HG02884 (cell line): ENCODE measurements at regions not wholly inside any gene's neighbourhood (a gene's known extent, or its start where the extent isn't known, plus 50 kb on each side); places are given as distances from the start of the nearest gene placed in this dataset.

ENCODE experiments used
- ATAC-seq: cut with Tn5 transposase; IDR thresholded peaks from one replicate; pipeline ENCODE4 v1.9.1; 2021; ENCODE audit warnings: mild to moderate bottlenecking, moderate library complexity; ENCODE audit not compliant: unreplicated experiment

DNA sequence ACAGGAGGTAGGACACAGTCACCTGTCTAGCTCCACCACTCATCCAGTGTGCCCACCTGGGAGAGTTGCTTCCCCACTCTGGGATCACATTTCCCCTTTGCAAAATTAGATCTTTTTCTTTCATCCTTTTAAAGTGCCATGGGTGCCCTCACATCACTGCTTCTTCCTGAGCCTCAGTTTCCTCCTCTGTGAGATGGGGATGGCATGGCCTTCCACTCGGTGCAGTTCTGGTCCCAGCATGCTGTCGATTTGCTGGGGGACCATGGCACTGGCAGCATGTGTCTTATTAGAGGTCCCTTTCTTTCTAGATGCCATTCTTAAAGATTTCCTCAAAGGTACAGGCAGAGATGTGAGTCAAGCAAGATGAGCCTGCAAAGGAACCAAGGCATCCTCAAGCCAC is 158.3 kb upstream of the ZMIZ1 start:
- ATAC-seq = no peak

DNA sequence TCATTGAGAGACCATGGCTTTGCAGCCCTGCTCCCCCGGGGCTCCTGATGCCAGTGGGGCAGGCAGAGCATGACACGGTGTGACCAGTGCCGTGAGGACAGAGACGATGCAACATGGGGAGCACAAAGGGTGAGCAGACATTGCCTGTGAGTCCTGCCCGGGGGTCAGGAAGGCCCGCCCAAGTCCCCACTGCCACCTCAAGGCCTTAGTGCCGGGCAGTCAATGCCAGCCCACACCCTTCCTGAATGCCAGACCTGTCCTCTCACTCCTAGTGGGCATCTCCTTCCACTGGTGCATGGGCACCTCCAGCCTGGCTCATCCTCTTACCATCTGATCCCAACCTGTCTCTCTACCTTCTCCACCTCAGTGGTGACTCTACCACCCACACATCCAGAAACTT is 157.9 kb upstream of the ZMIZ1 start:
- no peak for ATAC-seq

DNA sequence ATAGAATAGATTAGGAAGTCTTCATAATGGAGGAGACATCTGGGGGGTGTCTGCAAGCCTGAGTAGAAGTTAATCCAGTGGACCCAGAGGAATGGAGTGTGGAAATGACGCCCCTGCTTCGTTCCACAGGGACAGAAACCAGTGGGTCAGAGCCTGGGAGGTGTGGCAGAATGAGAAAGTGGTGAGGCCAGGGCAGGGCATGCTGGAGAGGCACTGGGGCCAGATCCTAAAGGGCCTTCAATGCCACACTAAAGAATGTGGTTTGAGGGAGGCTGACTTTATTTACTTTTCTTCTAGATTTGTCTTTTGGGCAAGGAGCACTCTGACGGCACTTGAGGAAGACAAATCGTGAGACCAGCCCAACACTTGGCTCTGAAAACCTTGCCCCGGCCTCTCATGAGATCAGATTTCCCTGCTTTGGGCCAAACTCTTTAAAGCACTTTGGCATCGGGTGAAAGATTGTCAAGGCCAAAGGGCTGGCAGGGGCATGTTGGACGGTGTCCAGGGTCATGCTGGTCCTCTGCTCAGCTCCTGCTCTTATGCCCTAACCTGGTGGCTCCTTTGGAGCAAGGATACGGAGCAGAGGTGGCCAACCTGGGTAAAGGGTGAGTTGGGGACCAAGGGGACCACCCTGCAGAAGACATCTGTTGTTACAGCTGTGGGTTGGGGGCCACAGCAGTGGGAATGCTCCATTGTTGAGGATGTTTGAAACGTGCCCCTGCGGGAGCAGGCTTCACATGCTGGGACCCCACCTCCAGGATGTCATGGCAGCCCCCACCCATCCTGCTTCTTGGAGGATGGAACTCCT is 157.0 kb upstream of the ZMIZ1 start:
- ATAC-seq = no peak

DNA sequence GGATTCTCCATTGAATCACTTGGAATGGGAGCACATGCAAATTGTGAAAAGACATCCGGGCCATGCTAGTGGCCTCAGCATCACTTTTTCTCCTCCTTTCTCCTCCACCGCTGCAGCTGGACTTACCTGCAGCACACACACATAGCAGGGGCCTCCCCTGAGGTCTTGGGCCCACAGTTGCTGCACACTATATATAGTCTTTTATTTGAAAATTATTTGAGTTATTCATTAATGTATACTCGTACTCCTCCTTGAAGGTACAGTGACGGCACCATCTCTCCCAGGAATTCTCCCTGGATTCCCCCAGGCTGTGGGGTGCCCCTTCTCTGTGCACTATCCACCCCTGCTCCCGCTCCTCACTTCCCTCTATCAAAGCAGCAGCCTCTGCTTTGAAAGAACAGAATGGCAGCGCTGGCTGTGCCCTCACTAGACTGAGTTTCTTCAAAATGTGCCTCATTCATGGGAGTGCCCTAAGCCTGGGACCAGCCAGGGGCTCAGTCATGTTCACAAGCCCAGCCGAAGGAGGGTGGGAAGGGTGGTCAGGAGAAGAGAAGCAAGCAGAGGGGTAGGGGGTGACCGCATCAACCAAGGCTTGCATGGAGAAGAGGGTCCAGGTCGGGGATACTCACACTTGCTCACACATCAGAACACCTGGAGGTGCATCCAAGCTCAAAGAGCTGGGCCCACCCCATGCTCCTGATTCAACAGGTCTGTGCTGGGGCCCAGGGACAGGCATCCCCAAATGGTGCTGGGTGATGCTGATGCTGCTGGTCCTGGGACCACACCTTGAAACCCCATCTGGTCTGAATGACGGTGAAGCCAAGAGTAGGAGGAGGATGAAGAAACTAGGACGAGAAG is 156.2 kb upstream of the ZMIZ1 start:
- ATAC-seq = no peak

DNA sequence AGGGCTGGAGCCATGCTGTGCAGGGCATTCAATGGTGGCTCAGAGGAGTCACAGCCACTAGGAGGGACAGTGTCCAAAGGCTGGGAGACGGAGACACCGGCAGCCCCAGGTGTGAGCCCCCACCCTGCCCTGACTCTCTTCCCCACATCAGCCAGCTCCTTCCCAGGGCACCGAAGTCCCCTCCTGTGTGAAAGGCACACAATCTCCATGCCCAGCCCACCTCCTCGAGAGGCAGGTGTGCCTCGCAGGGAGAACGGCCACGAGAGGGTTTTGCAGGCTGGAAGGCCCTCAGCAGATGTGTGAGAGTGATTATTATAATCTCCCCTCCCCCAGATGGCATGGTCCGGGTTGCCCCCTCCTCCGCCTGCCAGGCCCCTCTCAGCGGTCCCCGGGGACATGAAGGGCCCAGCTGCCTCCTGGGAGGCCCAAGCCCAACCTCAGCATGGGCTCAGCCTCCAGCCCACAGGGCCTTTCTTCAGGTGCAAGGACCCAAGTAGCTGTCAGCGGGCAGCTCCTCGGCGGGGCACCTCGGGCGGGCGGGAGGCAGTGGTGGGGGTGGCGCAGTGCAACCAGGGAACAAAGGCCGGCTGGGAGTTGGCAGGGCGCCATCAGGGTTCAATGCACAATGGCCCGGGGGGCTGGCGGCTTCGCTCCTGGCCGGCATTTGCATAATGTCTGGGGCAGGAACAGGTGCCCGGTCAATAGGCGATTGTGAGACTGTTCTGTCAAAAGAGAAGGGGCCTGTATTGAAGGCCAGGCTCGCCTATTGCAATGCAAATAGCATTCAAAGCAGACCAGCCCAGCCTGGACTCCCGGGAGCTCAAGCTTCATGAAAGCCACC is 155.3 kb upstream of the ZMIZ1 start:
- ATAC-seq = no peak

DNA sequence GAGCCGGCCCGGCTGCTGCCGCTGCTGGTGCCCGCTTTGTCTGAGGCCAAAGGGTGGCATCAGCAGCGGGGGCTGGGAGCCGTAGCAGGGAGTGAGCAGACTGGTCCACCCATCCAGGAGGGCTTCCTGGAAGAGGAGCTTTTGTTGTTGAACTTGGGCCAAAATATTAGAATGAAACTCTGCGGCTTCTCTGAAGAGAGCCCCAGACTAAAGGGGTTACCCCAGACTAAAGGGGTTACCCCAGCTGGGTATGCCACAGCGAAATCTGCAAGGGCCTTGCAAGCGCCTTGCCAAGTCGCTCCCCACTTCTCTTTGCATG is 154.7 kb upstream of the ZMIZ1 start:
- ATAC-seq = no peak

DNA sequence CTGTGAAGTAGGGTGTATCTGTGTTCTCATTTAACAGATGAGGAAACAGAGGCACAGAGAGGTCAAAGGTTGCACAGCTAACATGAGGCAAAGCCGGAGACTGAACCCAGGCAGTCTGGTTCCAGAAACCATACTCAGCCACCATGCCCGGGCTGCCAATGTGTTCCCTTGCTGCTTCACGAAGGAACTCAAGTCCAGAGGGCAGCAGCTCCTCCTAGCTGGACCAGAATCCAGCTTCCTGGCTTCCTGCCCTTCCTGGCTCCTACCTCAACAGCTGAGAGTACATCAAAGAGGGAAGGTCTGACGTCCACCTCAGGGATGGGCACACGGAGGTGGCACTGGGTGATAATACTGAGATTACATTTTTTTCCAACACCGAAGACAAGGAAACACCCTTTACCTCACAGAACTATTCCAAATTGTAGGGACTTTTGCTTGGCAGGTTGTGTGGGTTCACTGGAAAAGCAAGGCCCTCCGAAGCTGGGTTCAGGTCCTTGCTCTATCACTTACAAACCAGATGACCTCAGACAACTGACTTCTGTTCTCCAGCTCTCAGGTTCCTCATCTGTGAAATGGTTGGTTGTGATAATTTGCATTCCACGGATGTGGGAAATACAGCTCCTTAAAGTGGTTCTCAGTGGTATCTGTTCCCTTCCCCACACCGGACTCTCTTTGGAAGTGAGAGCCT is 154.1 kb upstream of the ZMIZ1 start:
- ATAC-seq = no peak

DNA sequence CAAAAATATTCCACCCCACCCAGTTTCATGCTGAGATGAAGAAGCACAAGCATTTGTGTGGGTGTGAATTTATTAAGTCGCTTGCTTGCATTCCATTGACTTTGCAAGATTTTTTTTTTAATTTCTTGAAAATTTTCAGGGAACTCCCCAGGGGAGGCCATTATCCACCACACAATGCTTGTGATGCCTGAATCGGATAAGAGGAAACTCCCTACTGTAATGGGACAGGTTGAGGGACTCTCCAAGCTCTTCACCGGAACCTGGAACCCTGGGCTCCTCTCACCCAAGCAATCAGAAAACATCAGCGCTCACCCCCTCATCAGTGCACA is 153.6 kb upstream of the ZMIZ1 start:
- no peak for ATAC-seq

DNA sequence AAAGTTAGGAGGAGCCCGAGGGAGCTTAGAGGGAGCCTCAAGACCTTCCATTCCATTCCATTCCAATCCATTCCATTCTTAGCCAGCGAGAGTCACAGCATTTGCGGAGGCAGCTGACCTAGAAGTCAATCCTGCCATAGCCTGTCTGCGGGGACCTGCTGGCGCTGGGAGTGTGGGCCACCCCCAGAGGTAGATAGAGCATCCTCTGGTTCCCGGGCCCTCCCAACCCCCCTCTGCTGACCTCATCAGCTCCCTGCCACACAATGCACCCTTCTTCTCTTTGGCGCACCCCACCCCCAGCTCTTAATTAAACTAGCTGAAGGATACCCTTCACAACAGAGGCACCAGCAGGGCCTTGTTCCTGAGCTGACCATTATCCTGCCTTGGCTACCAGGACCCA is 152.5 kb upstream of the ZMIZ1 start:
- no peak for ATAC-seq

DNA sequence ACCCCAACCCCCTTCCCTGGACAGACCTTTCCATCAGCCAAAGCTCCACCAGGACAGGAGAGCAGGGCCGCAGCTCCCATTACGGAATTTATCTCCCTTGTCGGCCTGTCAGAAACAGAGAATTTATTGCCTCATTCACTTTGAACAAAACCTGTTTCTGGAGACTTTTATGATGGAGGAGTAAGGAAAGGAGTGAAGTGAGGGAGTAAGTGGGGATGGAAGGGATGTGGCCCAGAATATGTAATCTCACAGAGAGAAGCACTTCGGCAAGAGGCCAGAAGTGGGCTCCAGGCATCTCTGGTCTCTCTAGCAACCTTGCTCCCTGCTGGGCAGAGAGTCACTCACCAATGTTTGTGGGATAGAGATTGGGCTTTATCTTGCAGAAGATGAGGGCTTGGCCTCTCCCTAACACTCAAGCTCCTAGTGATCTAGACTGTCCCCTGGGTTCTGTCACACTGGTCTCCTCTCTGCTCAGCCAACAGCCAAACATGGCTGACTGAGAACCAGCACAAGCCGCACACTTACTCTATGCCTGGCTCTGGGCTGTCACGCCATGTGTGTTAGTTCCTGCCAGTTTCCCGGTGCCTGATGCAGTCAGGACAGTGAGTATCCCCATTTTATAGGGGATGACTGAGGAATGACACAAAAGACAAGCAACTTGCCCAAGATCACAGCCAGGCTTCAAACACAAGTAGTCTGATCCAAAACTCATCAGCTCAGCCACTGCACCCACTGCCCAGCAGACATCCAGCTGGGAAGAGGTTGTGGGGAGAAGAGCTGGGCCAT is 149.4 kb upstream of the ZMIZ1 start:
- no peak for ATAC-seq

DNA sequence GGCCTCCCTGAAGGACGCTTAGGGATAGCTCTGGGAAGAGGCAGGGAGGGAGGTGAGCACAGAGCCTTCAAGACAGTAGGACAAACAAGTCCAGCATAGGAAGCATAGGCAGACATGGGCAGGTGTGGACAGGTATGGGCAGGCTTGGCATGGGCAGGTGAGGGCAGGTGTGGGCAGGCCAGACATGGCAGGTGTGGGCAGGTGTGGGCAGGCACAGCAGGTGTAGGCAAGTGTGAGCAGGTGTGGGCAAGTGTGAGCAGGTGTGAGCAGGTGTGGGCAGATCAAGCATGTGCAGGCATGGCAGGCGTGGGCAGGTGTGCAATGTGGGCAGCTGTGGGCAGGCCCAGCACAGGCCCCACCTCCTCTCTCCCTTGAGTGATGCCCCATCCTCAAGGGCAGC is 148.8 kb upstream of the ZMIZ1 start:
- ATAC-seq = no peak

DNA sequence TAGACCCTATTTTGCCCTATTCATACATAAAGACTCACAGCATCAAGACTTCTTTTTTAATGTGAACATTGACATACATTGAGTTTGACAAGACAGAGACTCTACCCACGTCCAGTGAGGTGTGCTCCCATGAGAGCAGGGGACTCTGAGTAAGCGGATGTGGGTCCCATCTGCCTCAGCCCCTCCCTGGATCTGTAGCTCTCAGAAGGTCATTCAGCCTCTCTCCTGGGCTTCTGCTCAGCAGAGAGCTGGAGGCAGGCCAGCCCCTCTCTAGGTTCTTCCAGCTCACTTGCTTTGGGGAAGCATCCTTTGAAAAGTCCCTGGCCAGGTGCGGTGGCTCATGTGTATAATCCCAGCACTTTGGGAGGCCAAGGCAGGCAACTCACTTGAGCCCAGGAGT is 146.9 kb upstream of the ZMIZ1 start:
- no peak for ATAC-seq

DNA sequence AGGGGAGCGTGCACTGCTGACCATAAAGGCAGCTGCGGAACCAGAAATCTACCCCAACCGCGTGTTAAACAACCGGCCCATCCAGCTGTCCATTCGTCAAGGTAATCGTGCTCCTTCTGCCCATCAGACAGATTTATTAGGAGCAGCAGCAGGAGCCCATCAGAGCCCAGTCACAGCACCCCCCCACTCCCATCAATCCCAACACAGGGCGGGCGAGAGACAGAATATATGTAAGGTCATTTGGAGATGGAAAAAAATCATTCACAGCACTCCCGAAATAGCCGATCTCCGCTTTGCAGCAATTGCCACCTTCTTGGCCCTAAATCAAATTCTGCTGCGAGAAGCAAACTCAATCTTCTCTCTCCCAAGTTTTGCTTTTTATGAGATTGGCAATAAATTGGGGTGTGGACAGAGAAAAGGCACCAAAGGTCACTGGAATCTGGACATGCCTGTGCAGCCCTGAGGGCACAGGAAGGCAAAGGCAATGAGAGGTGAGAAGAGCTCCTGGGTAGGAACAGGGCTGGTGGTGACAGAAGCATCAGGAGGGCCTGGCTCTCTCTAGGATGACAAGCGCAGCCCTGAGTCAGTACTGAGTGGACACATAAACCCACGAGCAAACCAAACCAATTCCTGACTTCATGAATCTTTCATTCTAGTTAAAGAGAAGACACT is 145.0 kb upstream of the ZMIZ1 start:
- no peak for ATAC-seq

DNA sequence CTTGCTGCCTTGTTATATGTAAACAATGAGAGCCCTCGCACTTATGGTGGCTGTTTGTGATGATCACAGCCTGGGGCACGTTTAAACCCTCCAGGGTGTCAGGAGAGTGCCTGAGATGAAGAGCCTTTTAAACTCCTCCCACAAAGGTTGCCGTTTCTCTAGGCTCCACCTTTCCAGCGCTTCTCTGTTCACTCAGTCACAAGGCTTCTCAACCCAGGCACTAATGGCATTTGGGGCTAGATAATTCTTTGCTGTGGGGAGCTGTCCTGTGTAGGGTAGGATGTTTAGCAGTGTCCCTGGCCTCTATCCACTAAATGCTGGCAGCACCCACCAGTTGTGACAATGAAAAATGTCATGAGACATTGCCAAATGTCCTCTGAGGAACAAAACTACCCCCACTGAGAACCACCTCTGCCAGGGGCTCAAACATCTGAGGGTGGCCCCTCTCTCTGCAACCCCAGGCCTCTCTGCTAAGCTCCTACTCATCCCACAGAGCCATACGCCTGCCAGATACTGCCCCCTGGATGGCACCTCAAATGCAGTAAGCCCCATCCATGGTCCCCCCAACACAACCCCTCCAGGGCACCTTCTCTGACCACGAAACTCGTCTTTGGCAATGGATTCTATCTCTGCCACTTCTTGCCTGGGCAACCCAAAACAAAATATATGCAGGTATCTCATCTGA is 144.3 kb upstream of the ZMIZ1 start:
- ATAC-seq = no peak

DNA sequence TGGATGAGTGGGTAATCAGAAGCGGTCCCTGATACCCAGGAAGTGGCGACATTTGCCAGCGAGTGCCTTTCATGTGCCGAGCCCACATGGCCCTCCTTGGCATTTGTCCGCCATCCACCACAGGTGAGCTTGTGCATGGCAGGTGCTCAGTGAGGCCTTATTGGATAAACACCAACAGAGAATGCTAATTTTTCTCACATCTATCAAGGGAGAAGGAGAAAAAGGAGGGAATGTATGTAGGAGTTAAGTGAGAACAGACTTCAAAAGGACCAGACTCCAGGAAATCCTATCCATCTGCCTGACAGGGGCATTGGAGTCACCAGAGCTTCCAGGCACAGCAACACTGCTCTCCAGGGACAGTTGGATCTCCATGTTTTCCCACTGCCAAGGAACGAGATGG is 143.5 kb upstream of the ZMIZ1 start:
- ATAC-seq = no peak

DNA sequence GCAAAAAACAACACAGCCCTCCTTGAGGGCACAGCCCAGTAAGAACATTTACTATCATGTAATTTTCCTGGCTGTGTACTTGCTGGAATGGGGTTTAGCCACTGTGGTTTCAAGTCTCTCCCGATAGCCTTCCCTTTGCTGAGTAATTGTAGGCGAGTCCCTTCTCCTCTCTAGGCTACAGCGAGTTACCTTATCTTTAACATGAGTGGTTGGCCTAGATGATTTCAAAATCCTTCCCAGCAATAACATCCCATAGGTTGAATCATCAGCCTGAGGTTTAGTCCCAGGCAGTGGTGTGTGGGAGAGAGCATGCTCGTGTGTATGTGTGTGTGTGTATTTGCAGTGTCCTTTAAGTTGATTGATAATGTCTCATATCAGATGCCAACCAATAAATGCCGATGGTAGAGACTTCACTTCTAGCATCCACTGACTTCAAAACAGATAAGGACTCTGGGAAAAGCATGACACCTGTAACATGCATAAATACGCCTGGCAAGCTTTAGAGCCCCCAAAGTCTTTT is 142.9 kb upstream of the ZMIZ1 start:
- ATAC-seq = no peak

DNA sequence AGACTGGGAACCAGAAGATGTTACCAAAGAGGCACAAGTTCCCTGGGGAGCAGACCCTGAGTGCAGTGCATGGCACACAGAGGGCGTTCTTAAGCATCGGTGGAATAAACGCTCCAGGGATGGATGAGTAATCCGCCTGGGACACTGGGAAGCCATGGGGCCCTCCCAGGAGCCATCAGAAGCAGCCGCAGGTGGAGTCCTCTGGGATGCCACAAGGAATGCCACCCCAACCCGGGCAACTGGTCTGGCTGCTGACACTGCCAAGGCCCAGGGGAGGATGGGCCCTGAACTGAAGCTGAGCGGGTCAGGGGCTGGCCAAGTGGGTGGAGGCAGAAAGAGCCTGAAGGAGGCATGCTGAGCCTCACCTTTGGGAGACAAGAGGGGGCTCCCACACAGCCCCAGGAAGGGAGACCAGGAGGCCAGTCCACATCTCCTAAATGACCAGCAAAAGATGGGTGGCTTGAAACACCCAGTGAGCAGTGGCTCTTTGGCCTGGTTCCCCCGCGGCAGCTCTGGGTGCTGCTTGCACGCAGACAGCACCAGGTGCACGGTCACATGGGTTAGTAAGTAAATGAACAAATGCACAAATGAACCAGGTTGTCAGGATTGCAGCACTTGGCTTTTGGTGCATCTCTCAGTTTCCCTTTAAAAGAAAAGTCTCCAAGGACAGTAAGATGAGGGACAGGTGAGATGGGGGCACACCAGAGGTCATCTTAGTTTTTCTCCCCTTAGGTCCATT is 141.3 kb upstream of the ZMIZ1 start:
- no peak for ATAC-seq

DNA sequence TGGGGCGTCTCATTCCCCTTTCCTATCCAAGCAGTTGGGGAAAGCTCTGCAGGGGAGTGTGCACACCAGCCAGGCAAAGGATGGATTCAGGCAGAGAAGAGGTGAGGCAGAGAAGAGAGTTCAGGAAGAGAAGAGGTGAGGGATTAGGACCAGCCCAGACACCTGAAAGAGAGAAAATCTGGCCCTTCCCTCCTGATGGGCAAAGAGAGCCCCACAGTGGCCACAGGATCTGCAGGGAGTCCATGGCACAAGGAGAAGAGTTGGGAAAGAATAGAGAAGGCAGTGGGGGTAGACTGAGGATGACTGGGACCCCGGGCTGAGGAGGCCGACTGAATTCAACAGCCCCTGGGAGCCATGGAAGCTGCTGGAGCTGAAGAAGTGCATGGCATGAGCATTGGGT is 140.4 kb upstream of the ZMIZ1 start:
- no peak for ATAC-seq
